Ovary (tissue), 3 donors: ENCODE measurements at regions not wholly inside any gene's neighbourhood (a gene's known extent, or its start where the extent isn't known, plus 50 kb on each side); places are given as distances from the start of the nearest gene placed in this dataset.

ENCODE experiments used
- CTCF ChIP-seq, 3 donors: fragments of 450-650 bp in 2 of 3; fragments of 200-600 bp in 1 of 3; IDR thresholded peaks; one replicate each; pipeline versions ENCODE4 v1.5.1 to v1.8.0; 2016 to 2022; ENCODE audit warnings: antibody characterized with exemption in 3 of 3, mild to moderate bottlenecking in 1 of 3
- POLR2A ChIP-seq: fragments of 450-650 bp; IDR thresholded peaks from one replicate; pipeline ENCODE4 v1.6.1; 2017; ENCODE audit warnings: antibody characterized with exemption, mild to moderate bottlenecking, moderate library complexity
- donor health status: DM: no; HTN: no; CAD: no.

- no peak for TF ChIP-seq POLR2A
- TF ChIP-seq CTCF (IDR thresholded peaks at IDR 0.05) = no peak
These were observed 616.0 kb upstream of the CDH11 start for GRCh38 chr16:65737831-65738230.
